ENCODE measurements at regions not wholly inside any gene's neighbourhood (a gene's known extent, or its start where the extent isn't known, plus 50 kb on each side); places are given as distances from the start of the nearest gene placed in this dataset.
"Not testable (repeated sequence)": the region's sequence is repeated elsewhere in the genome, so short reads cannot be mapped to it uniquely, and the experiment has no call there.

DNA sequence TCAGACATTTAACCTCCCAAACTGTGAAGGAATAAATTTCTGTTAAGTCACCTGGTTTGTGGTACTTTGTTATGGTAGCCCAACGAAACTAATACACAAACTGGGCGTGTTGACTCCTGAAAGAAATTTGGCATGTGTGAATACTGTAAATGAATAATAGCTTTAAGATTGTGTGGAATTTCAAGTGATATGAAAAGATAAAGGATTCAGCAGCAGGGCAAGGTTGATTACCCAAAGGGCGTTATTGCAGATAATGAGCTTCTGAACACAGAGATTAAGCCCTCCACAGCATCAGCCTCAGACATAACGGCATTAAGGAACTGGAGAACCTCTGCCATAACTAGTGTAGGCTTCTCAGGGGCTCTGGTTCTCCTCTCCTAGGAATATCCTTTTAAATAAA is 451.5 kb upstream of the NECTIN3 start:
- TF ChIP-seq POLR2AphosphoS5 (IDR thresholded peaks at IDR 0.05; ENCODE audit: low read depth) (no peak), GABPA (IDR thresholded peaks at IDR 0.05; ENCODE audit: low read depth) (no peak), SPI1 (IDR thresholded peaks at IDR 0.05; ENCODE audit: borderline replicate concordance, low read depth) (no peak)
- TF ChIP-seq, protein P1, sequence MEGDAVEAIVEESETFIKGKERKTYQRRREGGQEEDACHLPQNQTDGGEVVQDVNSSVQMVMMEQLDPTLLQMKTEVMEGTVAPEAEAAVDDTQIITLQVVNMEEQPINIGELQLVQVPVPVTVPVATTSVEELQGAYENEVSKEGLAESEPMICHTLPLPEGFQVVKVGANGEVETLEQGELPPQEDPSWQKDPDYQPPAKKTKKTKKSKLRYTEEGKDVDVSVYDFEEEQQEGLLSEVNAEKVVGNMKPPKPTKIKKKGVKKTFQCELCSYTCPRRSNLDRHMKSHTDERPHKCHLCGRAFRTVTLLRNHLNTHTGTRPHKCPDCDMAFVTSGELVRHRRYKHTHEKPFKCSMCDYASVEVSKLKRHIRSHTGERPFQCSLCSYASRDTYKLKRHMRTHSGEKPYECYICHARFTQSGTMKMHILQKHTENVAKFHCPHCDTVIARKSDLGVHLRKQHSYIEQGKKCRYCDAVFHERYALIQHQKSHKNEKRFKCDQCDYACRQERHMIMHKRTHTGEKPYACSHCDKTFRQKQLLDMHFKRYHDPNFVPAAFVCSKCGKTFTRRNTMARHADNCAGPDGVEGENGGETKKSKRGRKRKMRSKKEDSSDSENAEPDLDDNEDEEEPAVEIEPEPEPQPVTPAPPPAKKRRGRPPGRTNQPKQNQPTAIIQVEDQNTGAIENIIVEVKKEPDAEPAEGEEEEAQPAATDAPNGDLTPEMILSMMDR (IDR thresholded peaks at IDR 0.05; ENCODE audit: insufficient read depth, low read length): no peak
- TF ChIP-seq, protein P2, sequence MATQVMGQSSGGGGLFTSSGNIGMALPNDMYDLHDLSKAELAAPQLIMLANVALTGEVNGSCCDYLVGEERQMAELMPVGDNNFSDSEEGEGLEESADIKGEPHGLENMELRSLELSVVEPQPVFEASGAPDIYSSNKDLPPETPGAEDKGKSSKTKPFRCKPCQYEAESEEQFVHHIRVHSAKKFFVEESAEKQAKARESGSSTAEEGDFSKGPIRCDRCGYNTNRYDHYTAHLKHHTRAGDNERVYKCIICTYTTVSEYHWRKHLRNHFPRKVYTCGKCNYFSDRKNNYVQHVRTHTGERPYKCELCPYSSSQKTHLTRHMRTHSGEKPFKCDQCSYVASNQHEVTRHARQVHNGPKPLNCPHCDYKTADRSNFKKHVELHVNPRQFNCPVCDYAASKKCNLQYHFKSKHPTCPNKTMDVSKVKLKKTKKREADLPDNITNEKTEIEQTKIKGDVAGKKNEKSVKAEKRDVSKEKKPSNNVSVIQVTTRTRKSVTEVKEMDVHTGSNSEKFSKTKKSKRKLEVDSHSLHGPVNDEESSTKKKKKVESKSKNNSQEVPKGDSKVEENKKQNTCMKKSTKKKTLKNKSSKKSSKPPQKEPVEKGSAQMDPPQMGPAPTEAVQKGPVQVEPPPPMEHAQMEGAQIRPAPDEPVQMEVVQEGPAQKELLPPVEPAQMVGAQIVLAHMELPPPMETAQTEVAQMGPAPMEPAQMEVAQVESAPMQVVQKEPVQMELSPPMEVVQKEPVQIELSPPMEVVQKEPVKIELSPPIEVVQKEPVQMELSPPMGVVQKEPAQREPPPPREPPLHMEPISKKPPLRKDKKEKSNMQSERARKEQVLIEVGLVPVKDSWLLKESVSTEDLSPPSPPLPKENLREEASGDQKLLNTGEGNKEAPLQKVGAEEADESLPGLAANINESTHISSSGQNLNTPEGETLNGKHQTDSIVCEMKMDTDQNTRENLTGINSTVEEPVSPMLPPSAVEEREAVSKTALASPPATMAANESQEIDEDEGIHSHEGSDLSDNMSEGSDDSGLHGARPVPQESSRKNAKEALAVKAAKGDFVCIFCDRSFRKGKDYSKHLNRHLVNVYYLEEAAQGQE (IDR thresholded peaks at IDR 0.05; ENCODE audit: insufficient replicate concordance, low read depth): no peak
- Histone ChIP-seq H3K4me3 (replicated peaks; ENCODE audit: insufficient read depth, low read length) (no peak overlapping the region), H3K27ac (replicated peaks) (no peak overlapping the region), H3K27me3 (ENCODE audit: insufficient read depth, poor library complexity, severe bottlenecking) (no peaks in the 10 kb centered on the region)
- DNase-seq (ENCODE audit: low read depth in 1 of 2, low spot score in 1 of 2): no peak

DNA sequence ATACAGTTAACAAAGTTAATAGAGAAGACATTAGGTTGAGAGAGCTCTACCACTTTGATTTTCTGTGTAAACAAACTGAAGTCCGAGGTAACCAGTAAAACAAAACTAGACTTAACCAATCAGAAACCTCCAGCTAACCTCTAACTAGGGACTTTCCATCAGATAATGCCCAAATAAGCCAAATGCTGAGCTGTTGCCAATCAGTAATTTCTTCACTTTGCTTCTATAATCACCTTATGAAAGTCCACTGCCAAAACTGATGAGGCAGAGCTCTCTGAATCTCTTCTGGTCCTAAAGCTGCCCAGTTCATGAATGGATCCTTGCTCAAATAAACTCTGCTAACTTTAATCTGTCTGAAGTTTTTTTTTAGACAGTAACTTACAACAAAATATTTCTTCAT is 448.0 kb upstream of the NECTIN3 start:
- no peaks in the 10 kb centered on the region for H3K27me3 ChIP-seq (ENCODE audit: insufficient read depth, poor library complexity, severe bottlenecking)
- no peak overlapping the region for H3K4me3 ChIP-seq (replicated peaks; ENCODE audit: insufficient read depth, low read length)
- no peak for DNase-seq (ENCODE audit: low read depth in 1 of 2, low spot score in 1 of 2)
- TF ChIP-seq GABPA (IDR thresholded peaks at IDR 0.05; ENCODE audit: low read depth): no peak
- no peak for TF ChIP-seq POLR2AphosphoS5 (IDR thresholded peaks at IDR 0.05; ENCODE audit: low read depth)
- no peak for TF ChIP-seq SPI1 (IDR thresholded peaks at IDR 0.05; ENCODE audit: borderline replicate concordance, low read depth)
- TF ChIP-seq, protein P2 (IDR thresholded peaks at IDR 0.05; ENCODE audit: insufficient replicate concordance, low read depth): no peak
- TF ChIP-seq, protein P1 (IDR thresholded peaks at IDR 0.05; ENCODE audit: insufficient read depth, low read length): no peak
- H3K27ac ChIP-seq (replicated peaks): no peak overlapping the region

DNA sequence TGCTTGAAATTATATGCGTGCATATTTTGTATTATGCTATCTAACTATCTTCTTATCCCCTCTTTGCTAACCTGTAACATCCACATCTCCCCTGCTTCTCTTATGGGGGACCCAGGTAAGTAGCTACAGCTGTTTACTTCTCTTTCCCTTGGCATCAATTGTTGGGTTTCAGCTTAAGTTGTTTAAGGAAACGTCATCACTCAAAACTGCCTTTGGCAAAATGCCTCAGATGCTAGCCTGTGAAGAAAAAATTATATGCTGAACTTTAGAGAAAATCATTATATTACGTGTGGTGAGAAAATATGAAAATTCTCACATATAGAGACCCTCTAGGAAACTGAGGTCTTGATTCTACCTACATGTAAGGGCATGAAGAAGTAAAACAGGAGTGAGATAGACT is 447.0 kb upstream of the NECTIN3 start:
- no peak overlapping the region for H3K4me3 ChIP-seq (replicated peaks; ENCODE audit: insufficient read depth, low read length)
- H3K27me3 ChIP-seq (ENCODE audit: insufficient read depth, poor library complexity, severe bottlenecking): no peaks in the 10 kb centered on the region
- H3K27ac ChIP-seq (replicated peaks): no peak overlapping the region
- TF ChIP-seq SPI1 (IDR thresholded peaks at IDR 0.05; ENCODE audit: borderline replicate concordance, low read depth) (no peak), GABPA (IDR thresholded peaks at IDR 0.05; ENCODE audit: low read depth) (no peak)
- TF ChIP-seq, protein P1 (IDR thresholded peaks at IDR 0.05; ENCODE audit: insufficient read depth, low read length): no peak
- no peak for DNase-seq (ENCODE audit: low read depth in 1 of 2, low spot score in 1 of 2)

DNA sequence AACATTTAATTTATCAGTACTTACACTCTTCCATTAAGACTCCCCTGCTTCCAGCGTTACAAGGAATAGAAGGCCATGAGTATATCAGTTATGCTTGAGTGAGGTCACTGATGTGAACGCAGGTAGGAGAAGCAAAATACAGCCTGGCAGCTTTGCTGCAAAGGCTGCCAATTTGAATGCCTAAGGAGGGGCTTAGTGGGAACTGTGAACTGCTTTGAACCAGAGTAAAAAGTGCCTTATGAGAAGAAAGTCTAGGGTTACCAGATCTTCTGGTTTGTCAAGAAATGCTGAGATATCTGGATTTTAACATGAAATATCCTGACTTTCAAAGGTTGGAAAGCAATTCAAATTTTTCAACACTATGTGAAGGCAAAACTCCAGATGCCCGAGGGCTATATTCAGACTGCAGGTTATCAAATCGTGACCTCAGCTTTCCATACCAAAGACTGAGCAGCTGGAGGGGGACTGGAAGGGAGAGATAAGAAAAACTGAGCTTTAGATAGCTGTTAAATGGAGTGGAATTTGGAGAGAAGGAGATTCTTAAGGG is 446.3 kb upstream of the NECTIN3 start:
- DNase-seq (ENCODE audit: low read depth in 1 of 2, low spot score in 1 of 2): no peak
- no peak overlapping the region for H3K27ac ChIP-seq (replicated peaks)
- TF ChIP-seq GABPA (IDR thresholded peaks at IDR 0.05; ENCODE audit: low read depth): no peak
- TF ChIP-seq, protein P2 (IDR thresholded peaks at IDR 0.05; ENCODE audit: insufficient replicate concordance, low read depth): no peak
- TF ChIP-seq, protein P1 (IDR thresholded peaks at IDR 0.05; ENCODE audit: insufficient read depth, low read length): no peak
- TF ChIP-seq POLR2AphosphoS5 (IDR thresholded peaks at IDR 0.05; ENCODE audit: low read depth): no peak
- no peak for TF ChIP-seq SPI1 (IDR thresholded peaks at IDR 0.05; ENCODE audit: borderline replicate concordance, low read depth)
- H3K27me3 ChIP-seq (ENCODE audit: insufficient read depth, poor library complexity, severe bottlenecking): no peaks in the 10 kb centered on the region
- H3K4me3 ChIP-seq (replicated peaks; ENCODE audit: insufficient read depth, low read length): no peak overlapping the region

DNA sequence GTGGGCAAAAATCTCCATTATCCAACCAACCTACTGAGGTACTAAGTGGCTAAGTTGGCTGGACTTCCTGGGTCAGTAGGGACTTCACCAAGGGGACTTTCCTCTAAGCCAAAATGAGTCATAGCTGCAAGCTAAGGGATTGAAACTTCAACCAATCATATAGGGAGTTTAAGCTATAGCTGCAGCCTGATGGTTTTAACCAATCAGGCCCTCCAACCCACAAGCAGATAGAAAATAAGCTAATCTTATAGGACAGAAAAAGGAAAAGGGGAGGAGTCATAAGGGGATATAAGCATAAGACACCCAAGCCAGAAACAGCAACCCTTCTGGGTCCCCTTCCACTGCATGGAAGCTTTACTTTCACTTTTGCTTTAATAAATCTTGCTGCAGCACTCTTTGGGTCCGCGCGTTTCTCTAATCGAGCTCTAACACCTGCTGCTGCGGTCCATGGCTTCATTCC is 444.9 kb upstream of the NECTIN3 start:
- not testable (repeated sequence) for H3K4me3 ChIP-seq (replicated peaks; ENCODE audit: insufficient read depth, low read length); DNase-seq (ENCODE audit: low read depth in 1 of 2, low spot score in 1 of 2); H3K27ac ChIP-seq (replicated peaks); H3K27me3 ChIP-seq (ENCODE audit: insufficient read depth, poor library complexity, severe bottlenecking)
